ENCODE measurements at regions not wholly inside any gene's neighbourhood (a gene's known extent, or its start where the extent isn't known, plus 50 kb on each side); places are given as distances from the start of the nearest gene placed in this dataset.

- TF ChIP-seq CTCF (IDR thresholded peaks at IDR 0.05) (no peak), POLR2A (IDR thresholded peaks at IDR 0.05) (no peak)
Observed at GRCh38 chr5:90289837-90290236, 119.7 kb downstream of the CETN3 start.
